Liver (tissue), 8 donors: ENCODE measurements at regions not wholly inside any gene's neighbourhood (a gene's known extent, or its start where the extent isn't known, plus 50 kb on each side); places are given as distances from the start of the nearest gene placed in this dataset.

ENCODE experiments used
- DNase-seq: peaks from one replicate; pipeline ENCODE4 v3.0.0-alpha.2; 2017; ENCODE audit warnings: low spot score
- H3K27ac ChIP-seq, 2 donors: one replicate each; pipeline ENCODE4 v1.7.0; 2013; ENCODE audit warnings: inconsistent platforms in 2 of 2, low read length in 2 of 2, control low read depth in 1 of 2, low read depth in 1 of 2, mild to moderate bottlenecking in 1 of 2
- H3K27me3 ChIP-seq, 4 donors: one replicate each; pipeline versions ENCODE4 v1.6.1 to v1.7.0; 2013; ENCODE audit warnings: low read length in 3 of 4, inconsistent platforms in 1 of 4, mild to moderate bottlenecking in 1 of 4, moderate library complexity in 1 of 4; ENCODE audit not compliant: control insufficient read depth in 4 of 4, insufficient read depth in 4 of 4
- H3K36me3 ChIP-seq, 4 donors: one replicate each; pipeline versions ENCODE4 v1.6.1 to v1.7.0; 2013; ENCODE audit warnings: low read length in 3 of 4, mild to moderate bottlenecking in 3 of 4, low read depth in 1 of 4, moderate library complexity in 1 of 4; ENCODE audit not compliant: control insufficient read depth in 4 of 4, insufficient read depth in 3 of 4
- H3K4me1 ChIP-seq, 4 donors: one replicate each; pipeline versions ENCODE4 v1.6.1 to v1.7.0; 2013; ENCODE audit warnings: low read length in 3 of 4, mild to moderate bottlenecking in 3 of 4, moderate library complexity in 1 of 4; ENCODE audit not compliant: control insufficient read depth in 4 of 4, insufficient read depth in 4 of 4
- H3K4me3 ChIP-seq, 3 donors: one replicate each; pipeline versions ENCODE4 v1.6.1 to v1.7.0; 2013; ENCODE audit warnings: low read length in 3 of 3, control low read depth in 1 of 3, low read depth in 1 of 3, mild to moderate bottlenecking in 1 of 3
- H3K9ac ChIP-seq, 2 donors: one replicate each; pipeline ENCODE4 v1.7.0; 2013; ENCODE audit warnings: low read length in 2 of 2, mild to moderate bottlenecking in 2 of 2, moderate library complexity in 2 of 2, control low read depth in 1 of 2, low read depth in 1 of 2
- H3K9me3 ChIP-seq, 4 donors: one replicate each; pipeline versions ENCODE4 v1.6.1 to v1.7.0; 2013; ENCODE audit warnings: low read length in 3 of 4; ENCODE audit not compliant: control insufficient read depth in 4 of 4
- CTCF ChIP-seq: fragments of 150-350 bp; IDR thresholded peaks from 2 replicates; pipeline ENCODE4 v1.5.1; 2017; ENCODE audit warnings: improper control_type of control experiment, low read depth, low read length; ENCODE audit not compliant: missing input control
- FOXA1 ChIP-seq: IDR thresholded peaks from 2 replicates; pipeline ENCODE4 v1.6.1; 2016; ENCODE audit warnings: antibody characterized with exemption
- FOXA2 ChIP-seq: IDR thresholded peaks from 2 replicates; pipeline ENCODE4 v1.6.1; 2016; ENCODE audit warnings: antibody characterized with exemption
- GABPA ChIP-seq, 2 donors: IDR thresholded peaks in 1 of 2; conservative IDR thresholded peaks in 1 of 2; 2 replicates each; pipeline ENCODE4 v1.6.1; 2016; ENCODE audit warnings: antibody characterized with exemption in 2 of 2, mild to moderate bottlenecking in 1 of 2, moderate library complexity in 1 of 2
- HNF4A ChIP-seq, 2 donors: conservative IDR thresholded peaks; 2 replicates each; pipeline ENCODE4 v1.6.1; 2016; ENCODE audit warnings: antibody characterized with exemption in 2 of 2, mild to moderate bottlenecking in 2 of 2
- HNF4G ChIP-seq: IDR thresholded peaks from 2 replicates; pipeline ENCODE4 v1.6.1; 2016; ENCODE audit warnings: antibody characterized with exemption
- JUND ChIP-seq, 2 donors: IDR thresholded peaks; 2 replicates each; pipeline ENCODE4 v1.6.1; 2016; ENCODE audit warnings: antibody characterized with exemption in 2 of 2
- MAX ChIP-seq: IDR thresholded peaks from 2 replicates; pipeline ENCODE4 v1.6.1; 2016; ENCODE audit warnings: antibody characterized with exemption
- NR2F2 ChIP-seq: IDR thresholded peaks from 2 replicates; pipeline ENCODE4 v1.6.1; 2016; ENCODE audit warnings: antibody characterized with exemption
- RAD21 ChIP-seq, 2 donors: IDR thresholded peaks; 2 replicates each; pipeline ENCODE4 v1.6.1; 2016; ENCODE audit warnings: antibody characterized with exemption in 2 of 2, mild to moderate bottlenecking in 2 of 2
- RXRA ChIP-seq, 2 donors: IDR thresholded peaks; 2 replicates each; pipeline ENCODE4 v1.6.1; 2017 to 2018; ENCODE audit warnings: antibody characterized with exemption in 2 of 2, mild to moderate bottlenecking in 1 of 2
- SP1 ChIP-seq: IDR thresholded peaks from 2 replicates; pipeline ENCODE4 v1.6.1; 2018; ENCODE audit warnings: antibody characterized with exemption, mild to moderate bottlenecking
- TAF1 ChIP-seq: conservative IDR thresholded peaks from 2 replicates; pipeline ENCODE4 v1.6.1; 2016; ENCODE audit warnings: antibody characterized with exemption, mild to moderate bottlenecking
- YY1 ChIP-seq: IDR thresholded peaks from 2 replicates; pipeline ENCODE4 v1.6.1; 2016; ENCODE audit warnings: antibody characterized with exemption, mild to moderate bottlenecking
- ZBTB33 ChIP-seq: IDR thresholded peaks from 2 replicates; pipeline ENCODE4 v1.6.1; 2016; ENCODE audit warnings: antibody characterized with exemption
- WGBS: extraction: QIAGEN DNeasy Blood & Tissue Kit; methylation state at CpG from one replicate; pipeline ENCODE4 v1.1.7; 2013; 5-methylcytosine and 5-hydroxymethylcytosine counted together
- TF ChIP-seq, protein P1 (sequence below): IDR thresholded peaks from 2 replicates; pipeline ENCODE4 v1.6.1; 2016; ENCODE audit warnings: antibody characterized with exemption, mild to moderate bottlenecking
- TF ChIP-seq, protein P2 (sequence below): IDR thresholded peaks from 2 replicates; pipeline ENCODE4 v1.6.1; 2016; ENCODE audit warnings: antibody characterized with exemption
- donor health status: healthy.
- donor health status: healthy.
- donor health status: healthy.
- donor health status: healthy.
- donor health status: healthy.

DNA sequence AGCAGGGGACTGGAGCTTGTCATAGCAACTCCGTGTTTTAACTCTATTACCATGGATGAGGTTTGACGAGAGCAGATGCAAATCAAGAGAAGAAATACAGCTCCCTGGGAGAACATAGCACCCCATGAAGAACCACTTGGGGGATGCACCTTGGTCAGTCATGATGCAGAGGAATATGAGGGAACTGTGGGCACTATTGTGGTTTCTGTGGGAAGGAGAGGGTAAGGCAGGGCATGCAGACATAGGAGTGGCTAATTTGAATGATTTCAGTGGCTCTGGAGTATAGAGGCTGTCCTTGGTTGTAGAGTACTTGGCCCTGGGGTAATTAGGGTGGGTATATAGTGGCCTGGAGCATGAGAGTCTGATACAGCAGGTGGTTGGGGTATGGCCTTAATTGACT, 131.9 kb downstream of the EDEM1 start:
- no peaks in the 10 kb centered on the region for H3K9me3 ChIP-seq
- no peak for DNase-seq
- no peaks in the 10 kb centered on the region for H3K36me3 ChIP-seq
- H3K27ac ChIP-seq: no peak overlapping the region
- WGBS: 91% methylated on average over 2 of the region's 2 CpGs
- H3K4me1 ChIP-seq: no peaks in the 10 kb centered on the region
- peaks cover 0 to 5% (median 0%) of the 10 kb centered on the region in 4 donors for H3K27me3 ChIP-seq
- H3K4me3 ChIP-seq: no peak overlapping the region
- no peak for TF ChIP-seq SP1
- no peak for TF ChIP-seq CTCF
- TF ChIP-seq TAF1: no peak
- TF ChIP-seq GABPA (IDR thresholded peaks at IDR 0.05 in 1 of 2, conservative IDR thresholded peaks at IDR 0.05 in 1 of 2): no peak
- TF ChIP-seq, protein P1, sequence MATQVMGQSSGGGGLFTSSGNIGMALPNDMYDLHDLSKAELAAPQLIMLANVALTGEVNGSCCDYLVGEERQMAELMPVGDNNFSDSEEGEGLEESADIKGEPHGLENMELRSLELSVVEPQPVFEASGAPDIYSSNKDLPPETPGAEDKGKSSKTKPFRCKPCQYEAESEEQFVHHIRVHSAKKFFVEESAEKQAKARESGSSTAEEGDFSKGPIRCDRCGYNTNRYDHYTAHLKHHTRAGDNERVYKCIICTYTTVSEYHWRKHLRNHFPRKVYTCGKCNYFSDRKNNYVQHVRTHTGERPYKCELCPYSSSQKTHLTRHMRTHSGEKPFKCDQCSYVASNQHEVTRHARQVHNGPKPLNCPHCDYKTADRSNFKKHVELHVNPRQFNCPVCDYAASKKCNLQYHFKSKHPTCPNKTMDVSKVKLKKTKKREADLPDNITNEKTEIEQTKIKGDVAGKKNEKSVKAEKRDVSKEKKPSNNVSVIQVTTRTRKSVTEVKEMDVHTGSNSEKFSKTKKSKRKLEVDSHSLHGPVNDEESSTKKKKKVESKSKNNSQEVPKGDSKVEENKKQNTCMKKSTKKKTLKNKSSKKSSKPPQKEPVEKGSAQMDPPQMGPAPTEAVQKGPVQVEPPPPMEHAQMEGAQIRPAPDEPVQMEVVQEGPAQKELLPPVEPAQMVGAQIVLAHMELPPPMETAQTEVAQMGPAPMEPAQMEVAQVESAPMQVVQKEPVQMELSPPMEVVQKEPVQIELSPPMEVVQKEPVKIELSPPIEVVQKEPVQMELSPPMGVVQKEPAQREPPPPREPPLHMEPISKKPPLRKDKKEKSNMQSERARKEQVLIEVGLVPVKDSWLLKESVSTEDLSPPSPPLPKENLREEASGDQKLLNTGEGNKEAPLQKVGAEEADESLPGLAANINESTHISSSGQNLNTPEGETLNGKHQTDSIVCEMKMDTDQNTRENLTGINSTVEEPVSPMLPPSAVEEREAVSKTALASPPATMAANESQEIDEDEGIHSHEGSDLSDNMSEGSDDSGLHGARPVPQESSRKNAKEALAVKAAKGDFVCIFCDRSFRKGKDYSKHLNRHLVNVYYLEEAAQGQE: no peak
- TF ChIP-seq HNF4G: no peak
- no peak for TF ChIP-seq MAX
- no peak overlapping the region for H3K9ac ChIP-seq

DNA sequence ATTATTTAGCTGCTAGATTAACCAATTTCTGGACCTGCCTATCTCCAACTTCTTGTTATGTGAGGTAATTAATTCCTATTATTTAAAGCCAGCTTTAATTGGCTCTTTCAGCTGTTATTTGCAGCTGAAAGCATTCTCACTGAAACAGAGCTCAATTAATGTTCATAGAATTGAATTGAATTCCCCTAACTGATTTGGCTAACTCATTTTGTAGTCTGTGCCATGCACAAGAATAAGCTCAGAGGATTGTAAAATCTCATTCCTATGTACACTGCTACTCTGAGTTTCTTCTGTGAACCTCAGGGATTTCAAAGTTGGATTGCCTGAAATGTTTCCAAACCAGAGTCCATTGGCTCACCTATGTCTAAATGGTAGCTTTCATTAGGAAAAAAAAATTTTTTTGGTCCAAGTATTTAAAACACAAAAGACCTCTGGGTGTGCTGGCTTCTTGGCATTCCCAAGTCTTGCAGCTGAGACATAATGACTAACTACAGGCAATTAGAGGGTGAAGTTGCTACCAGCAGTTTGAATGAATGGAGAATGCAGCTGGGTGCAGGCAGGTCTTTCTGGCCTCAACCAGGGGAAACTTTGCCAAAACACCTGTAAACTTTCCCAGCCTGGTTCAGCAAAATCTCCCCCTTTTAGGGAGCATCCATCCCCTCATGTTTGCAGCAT, 134.3 kb downstream of the EDEM1 start:
- H3K4me3 ChIP-seq: no peak overlapping the region
- H3K36me3 ChIP-seq: no peaks in the 10 kb centered on the region
- H3K9ac ChIP-seq: no peak overlapping the region
- peaks cover 0 to 8% (median 0%) of the 10 kb centered on the region in 4 donors for H3K27me3 ChIP-seq
- no peaks in the 10 kb centered on the region for H3K4me1 ChIP-seq
- DNase-seq: no peak
- no peaks in the 10 kb centered on the region for H3K9me3 ChIP-seq
- H3K27ac ChIP-seq: no peak overlapping the region
- TF ChIP-seq YY1 (no peak), GABPA (IDR thresholded peaks at IDR 0.05 in 1 of 2, conservative IDR thresholded peaks at IDR 0.05 in 1 of 2) (no peak), SP1 (no peak), FOXA2 (no peak), HNF4G (no peak), RXRA (IDR thresholded peaks at IDR 0.05) (no peak), ZBTB33 (no peak), CTCF (no peak), JUND (IDR thresholded peaks at IDR 0.05) (no peak), FOXA1 (no peak), RAD21 (IDR thresholded peaks at IDR 0.05) (no peak), MAX (no peak), TAF1 (no peak), NR2F2 (no peak), HNF4A (conservative IDR thresholded peaks at IDR 0.05) (no peak)
- TF ChIP-seq, protein P2, sequence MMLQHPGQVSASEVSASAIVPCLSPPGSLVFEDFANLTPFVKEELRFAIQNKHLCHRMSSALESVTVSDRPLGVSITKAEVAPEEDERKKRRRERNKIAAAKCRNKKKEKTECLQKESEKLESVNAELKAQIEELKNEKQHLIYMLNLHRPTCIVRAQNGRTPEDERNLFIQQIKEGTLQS: no peak
- TF ChIP-seq, protein P1: no peak
